ENCODE measurements at regions not wholly inside any gene's neighbourhood (a gene's known extent, or its start where the extent isn't known, plus 50 kb on each side); places are given as distances from the start of the nearest gene placed in this dataset.
"Not testable (repeated sequence)": the region's sequence is repeated elsewhere in the genome, so short reads cannot be mapped to it uniquely, and the experiment has no call there.

GRCh38 chr10:106078895-106079576 lies 1085.5 kb downstream of the SORCS1 start:
- DNase-seq (ENCODE audit: low read depth) = peak; percentile 45

GRCh38 chr10:106076496-106076895 lies 1088.0 kb downstream of the SORCS1 start:
- DNase-seq (ENCODE audit: low read depth) = no peak

GRCh38 chr10:106053061-106053460 lies 1111.4 kb downstream of the SORCS1 start:
- no peak for DNase-seq (ENCODE audit: low read depth)

- no peak for DNase-seq (ENCODE audit: low read depth)
Observed at GRCh38 chr10:106044503-106044902, 1120.0 kb downstream of the SORCS1 start.

GRCh38 chr10:106043863-106044262 lies 1120.6 kb downstream of the SORCS1 start:
- DNase-seq (ENCODE audit: low read depth) = no peak

- no peak for DNase-seq (ENCODE audit: low read depth)
Observed at GRCh38 chr10:106038246-106038645, 1126.3 kb downstream of the SORCS1 start.

GRCh38 chr10:106033065-106033464 lies 1131.4 kb downstream of the SORCS1 start:
- no peak for DNase-seq (ENCODE audit: low read depth)

GRCh38 chr10:106032450-106033002 lies 1132.0 kb downstream of the SORCS1 start:
- no peak for DNase-seq (ENCODE audit: low read depth)

GRCh38 chr10:106027240-106027639 lies 1137.3 kb downstream of the SORCS1 start:
- DNase-seq (ENCODE audit: low read depth) = no peak

- no peak for DNase-seq (ENCODE audit: low read depth)
Observed at GRCh38 chr10:106025208-106025811, 1139.2 kb downstream of the SORCS1 start.

- DNase-seq (ENCODE audit: low read depth) = no peak
Observed at GRCh38 chr10:106023329-106023728, 1141.2 kb downstream of the SORCS1 start.

- not testable (repeated sequence) for DNase-seq (ENCODE audit: low read depth)
Observed at GRCh38 chr10:106019559-106019958, 1144.9 kb downstream of the SORCS1 start.

- not testable (repeated sequence) for DNase-seq (ENCODE audit: low read depth)
Observed at GRCh38 chr10:106015369-106016199, 1148.9 kb downstream of the SORCS1 start.

GRCh38 chr10:106011250-106011649 lies 1153.3 kb downstream of the SORCS1 start:
- no peak for DNase-seq (ENCODE audit: low read depth)

- no peak for DNase-seq (ENCODE audit: low read depth)
Observed at GRCh38 chr10:106000721-106001120, 1163.8 kb downstream of the SORCS1 start.

GRCh38 chr10:105993609-105994008 lies 1170.9 kb downstream of the SORCS1 start:
- no peak for DNase-seq (ENCODE audit: low read depth)

- DNase-seq (ENCODE audit: low read depth) = no peak
Observed at GRCh38 chr10:105992928-105993327, 1171.6 kb downstream of the SORCS1 start.

GRCh38 chr10:105990529-105990928 lies 1174.0 kb downstream of the SORCS1 start:
- no peak for DNase-seq (ENCODE audit: low read depth)

GRCh38 chr10:105989995-105990394 lies 1174.5 kb downstream of the SORCS1 start:
- no peak for DNase-seq (ENCODE audit: low read depth)

- DNase-seq (ENCODE audit: low read depth) = no peak
Observed at GRCh38 chr10:105988848-105989247, 1175.7 kb downstream of the SORCS1 start.

- DNase-seq (ENCODE audit: low read depth) = no peak
Observed at GRCh38 chr10:105986912-105987635, 1177.4 kb downstream of the SORCS1 start.

- DNase-seq (ENCODE audit: low read depth) = no peak
Observed at GRCh38 chr10:105986486-105986885, 1178.0 kb downstream of the SORCS1 start.
